Dendritic cell treated with granulocyte-macrophage colony-stimulating factor and Interleukin-4, amounts not matched to agents 40 ng/mL and 50 ng/mL, for 4 days (primary cell): ENCODE measurements at regions not wholly inside any gene's neighbourhood (a gene's known extent, or its start where the extent isn't known, plus 50 kb on each side); places are given as distances from the start of the nearest gene placed in this dataset.

Experiments
- H3K27ac Mint-ChIP-seq: one replicate; pipeline ENCODE4 v1.8.0; 2022; ENCODE audit warnings: mild to moderate bottlenecking, mixed read lengths
- H3K27me3 Mint-ChIP-seq: one replicate; pipeline ENCODE4 v1.8.0; 2022; ENCODE audit warnings: mild to moderate bottlenecking, mixed read lengths
- H3K36me3 Mint-ChIP-seq: one replicate; pipeline ENCODE4 v1.8.0; 2022; ENCODE audit warnings: low read depth, mixed read lengths
- H3K4me1 Mint-ChIP-seq: one replicate; pipeline ENCODE4 v1.8.0; 2022; ENCODE audit warnings: low read depth, mixed read lengths
- H3K4me3 Mint-ChIP-seq: one replicate; pipeline ENCODE4 v1.8.0; 2022; ENCODE audit warnings: mild to moderate bottlenecking, moderate library complexity, mixed read lengths
- H3K9me3 Mint-ChIP-seq: one replicate; pipeline ENCODE4 v1.8.0; 2022; ENCODE audit warnings: mixed read lengths
- intact Hi-C: fragments of 100-400 bp; cut with micrococcal nuclease; formaldehyde crosslinking; loops from one replicate; pipeline ENCODE4 v1.15.0; 2022

- Mint-ChIP-seq H3K27ac (no peak overlapping the region), H3K4me1 (peaks cover 20% of the 10 kb centered on the region), H3K36me3 (no peaks in the 10 kb centered on the region), H3K27me3 (peaks cover 35% of the 10 kb centered on the region), H3K4me3 (no peak overlapping the region), H3K9me3 (no peaks in the 10 kb centered on the region)
- intact Hi-C loops: no loop called here
Measured at GRCh38 chr1:36656271-36656670, 173.6 kb upstream of the CSF3R start.

- Mint-ChIP-seq H3K4me3 (no peak overlapping the region), H3K27me3 (peaks cover 37% of the 10 kb centered on the region), H3K4me1 (peaks cover 25% of the 10 kb centered on the region), H3K36me3 (no peaks in the 10 kb centered on the region), H3K9me3 (no peaks in the 10 kb centered on the region), H3K27ac (no peak overlapping the region)
- intact Hi-C loops: no loop called here
Measured at GRCh38 chr1:36654586-36654985, 171.9 kb upstream of the CSF3R start.

GRCh38 chr1:36653850-36654249, 171.1 kb upstream of the CSF3R start:
- H3K4me1 Mint-ChIP-seq: peaks cover 25% of the 10 kb centered on the region
- no peaks in the 10 kb centered on the region for H3K9me3 Mint-ChIP-seq
- H3K36me3 Mint-ChIP-seq: no peaks in the 10 kb centered on the region
- peaks cover 33% of the 10 kb centered on the region for H3K27me3 Mint-ChIP-seq
- intact Hi-C loops: no loop called here
- no peak overlapping the region for H3K4me3 Mint-ChIP-seq
- no peak overlapping the region for H3K27ac Mint-ChIP-seq

- peaks cover 39% of the 10 kb centered on the region for H3K27me3 Mint-ChIP-seq
- intact Hi-C loops: no loop called here
- H3K36me3 Mint-ChIP-seq: no peaks in the 10 kb centered on the region
- no peak overlapping the region for H3K4me3 Mint-ChIP-seq
- H3K9me3 Mint-ChIP-seq: no peaks in the 10 kb centered on the region
- H3K4me1 Mint-ChIP-seq: peaks cover 21% of the 10 kb centered on the region
- no peak overlapping the region for H3K27ac Mint-ChIP-seq
Measured at GRCh38 chr1:36652586-36652985, 169.9 kb upstream of the CSF3R start.

- intact Hi-C loops: no loop called here
- Mint-ChIP-seq H3K9me3 (no peaks in the 10 kb centered on the region), H3K4me1 (peaks cover 21% of the 10 kb centered on the region), H3K4me3 (no peak overlapping the region), H3K36me3 (no peaks in the 10 kb centered on the region), H3K27me3 (peaks cover 39% of the 10 kb centered on the region), H3K27ac (no peak overlapping the region)
Measured at GRCh38 chr1:36652011-36652410, 169.3 kb upstream of the CSF3R start.

- intact Hi-C loops: no loop called here
Measured at GRCh38 chr1:36651176-36651910, 168.6 kb upstream of the CSF3R start.

GRCh38 chr1:36650200-36651065, 167.7 kb upstream of the CSF3R start:
- H3K27me3 Mint-ChIP-seq: peaks cover 43% of the 10 kb centered on the region
- intact Hi-C loops: no loop called here
- H3K4me1 Mint-ChIP-seq: peaks cover 21% of the 10 kb centered on the region
- H3K36me3 Mint-ChIP-seq: no peaks in the 10 kb centered on the region
- H3K27ac Mint-ChIP-seq: no peak overlapping the region
- H3K4me3 Mint-ChIP-seq: no peak overlapping the region
- no peaks in the 10 kb centered on the region for H3K9me3 Mint-ChIP-seq

More at GRCh38 chr1:36651176-36651910, 168.6 kb upstream of the CSF3R start:
- Mint-ChIP-seq H3K27ac (no peak overlapping the region), H3K36me3 (no peaks in the 10 kb centered on the region), H3K4me1 (peaks cover 21% of the 10 kb centered on the region), H3K27me3 (peaks cover 40% of the 10 kb centered on the region), H3K9me3 (no peaks in the 10 kb centered on the region), H3K4me3 (no peak overlapping the region)

GRCh38 chr1:36645867-36646266, 163.2 kb upstream of the CSF3R start:
- no peak overlapping the region for H3K27ac Mint-ChIP-seq
- H3K36me3 Mint-ChIP-seq: no peaks in the 10 kb centered on the region
- H3K4me1 Mint-ChIP-seq: peaks cover 4% of the 10 kb centered on the region
- no peaks in the 10 kb centered on the region for H3K9me3 Mint-ChIP-seq
- intact Hi-C loops: no loop called here
- H3K27me3 Mint-ChIP-seq: peaks cover 24% of the 10 kb centered on the region
- H3K4me3 Mint-ChIP-seq: no peak overlapping the region

- Mint-ChIP-seq H3K36me3 (no peaks in the 10 kb centered on the region), H3K4me3 (no peak overlapping the region), H3K27ac (no peak overlapping the region), H3K27me3 (peaks cover 15% of the 10 kb centered on the region), H3K4me1 (no peaks in the 10 kb centered on the region), H3K9me3 (no peaks in the 10 kb centered on the region)
- intact Hi-C loops: no loop called here
Measured at GRCh38 chr1:36644556-36644955, 161.8 kb upstream of the CSF3R start.

- intact Hi-C loops: no loop called here
Measured at GRCh38 chr1:36643371-36644270, 160.9 kb upstream of the CSF3R start.

GRCh38 chr1:36642802-36643201, 160.1 kb upstream of the CSF3R start:
- Mint-ChIP-seq H3K9me3 (no peaks in the 10 kb centered on the region), H3K4me1 (no peaks in the 10 kb centered on the region), H3K27ac (no peak overlapping the region), H3K27me3 (peaks cover 12% of the 10 kb centered on the region), H3K36me3 (no peaks in the 10 kb centered on the region), H3K4me3 (no peak overlapping the region)
- intact Hi-C loops: no loop called here

More at GRCh38 chr1:36643371-36644270, 160.9 kb upstream of the CSF3R start:
- H3K27ac Mint-ChIP-seq: no peak overlapping the region
- no peaks in the 10 kb centered on the region for H3K4me1 Mint-ChIP-seq
- peaks cover 15% of the 10 kb centered on the region for H3K27me3 Mint-ChIP-seq
- no peaks in the 10 kb centered on the region for H3K9me3 Mint-ChIP-seq
- H3K4me3 Mint-ChIP-seq: no peak overlapping the region
- H3K36me3 Mint-ChIP-seq: no peaks in the 10 kb centered on the region

- intact Hi-C loops: no loop called here
- Mint-ChIP-seq H3K9me3 (no peaks in the 10 kb centered on the region), H3K4me1 (no peaks in the 10 kb centered on the region), H3K27ac (no peak overlapping the region), H3K36me3 (no peaks in the 10 kb centered on the region), H3K4me3 (no peak overlapping the region), H3K27me3 (peaks cover 11% of the 10 kb centered on the region)
Measured at GRCh38 chr1:36641776-36642175, 159.1 kb upstream of the CSF3R start.

GRCh38 chr1:36639461-36639860, 156.7 kb upstream of the CSF3R start:
- H3K9me3 Mint-ChIP-seq: no peaks in the 10 kb centered on the region
- no peaks in the 10 kb centered on the region for H3K4me1 Mint-ChIP-seq
- H3K27ac Mint-ChIP-seq: no peak overlapping the region
- no peaks in the 10 kb centered on the region for H3K36me3 Mint-ChIP-seq
- intact Hi-C loops: no loop called here
- peaks cover 9% of the 10 kb centered on the region for H3K27me3 Mint-ChIP-seq
- H3K4me3 Mint-ChIP-seq: no peak overlapping the region

GRCh38 chr1:36638268-36638667, 155.6 kb upstream of the CSF3R start:
- H3K9me3 Mint-ChIP-seq: no peaks in the 10 kb centered on the region
- H3K4me1 Mint-ChIP-seq: no peaks in the 10 kb centered on the region
- no peak overlapping the region for H3K4me3 Mint-ChIP-seq
- intact Hi-C loops: no loop called here
- H3K36me3 Mint-ChIP-seq: no peaks in the 10 kb centered on the region
- H3K27ac Mint-ChIP-seq: no peak overlapping the region
- peaks cover 9% of the 10 kb centered on the region for H3K27me3 Mint-ChIP-seq
